ENCODE measurements at regions not wholly inside any gene's neighbourhood (a gene's known extent, or its start where the extent isn't known, plus 50 kb on each side); places are given as distances from the start of the nearest gene placed in this dataset.

DNA sequence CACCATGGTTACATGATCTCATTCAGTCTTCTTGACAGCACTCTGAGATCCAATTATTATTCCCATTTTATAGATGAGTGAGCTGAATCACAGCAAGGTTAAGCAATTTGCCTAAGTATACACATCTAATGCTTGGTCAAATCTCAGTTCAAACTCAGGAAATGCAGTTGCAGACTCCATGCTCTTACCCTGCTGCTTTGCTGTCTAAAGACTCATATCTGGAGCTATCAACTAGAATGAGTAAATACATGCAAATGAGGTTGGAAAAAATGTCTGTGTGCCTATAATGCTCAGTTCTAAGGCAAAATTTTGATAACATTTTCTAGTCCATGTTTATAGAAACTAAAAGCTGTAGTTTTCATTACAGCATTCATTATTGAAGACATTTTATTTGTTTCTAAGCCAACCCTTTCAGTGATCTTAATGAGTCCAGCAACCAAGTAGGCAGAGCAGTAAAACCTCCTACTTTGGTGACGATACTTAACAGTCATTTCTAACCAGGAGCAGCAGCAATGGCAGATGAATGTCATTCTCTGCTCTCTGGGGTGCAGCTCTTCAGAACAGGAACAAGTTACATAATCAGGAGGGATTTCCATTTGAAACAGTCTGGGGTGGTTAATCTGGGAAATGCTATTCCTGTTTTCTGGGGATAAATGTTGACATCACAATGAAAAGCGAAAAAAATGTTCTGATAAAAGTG is 396.8 kb upstream of the UBE2E3 start:
- Histone ChIP-seq H3K27me3 (no peaks in the 10 kb centered on the region), H3K27ac (no peak overlapping the region), H3K4me1 (no peaks in the 10 kb centered on the region), H3K4me3 (no peak overlapping the region), H3K36me3 (no peaks in the 10 kb centered on the region), H3K9me3 (no peaks in the 10 kb centered on the region)
- WGBS, 2 donors = 68 to 83% methylated on average over 2 of the region's 2 CpGs
- TF ChIP-seq, protein P1, sequence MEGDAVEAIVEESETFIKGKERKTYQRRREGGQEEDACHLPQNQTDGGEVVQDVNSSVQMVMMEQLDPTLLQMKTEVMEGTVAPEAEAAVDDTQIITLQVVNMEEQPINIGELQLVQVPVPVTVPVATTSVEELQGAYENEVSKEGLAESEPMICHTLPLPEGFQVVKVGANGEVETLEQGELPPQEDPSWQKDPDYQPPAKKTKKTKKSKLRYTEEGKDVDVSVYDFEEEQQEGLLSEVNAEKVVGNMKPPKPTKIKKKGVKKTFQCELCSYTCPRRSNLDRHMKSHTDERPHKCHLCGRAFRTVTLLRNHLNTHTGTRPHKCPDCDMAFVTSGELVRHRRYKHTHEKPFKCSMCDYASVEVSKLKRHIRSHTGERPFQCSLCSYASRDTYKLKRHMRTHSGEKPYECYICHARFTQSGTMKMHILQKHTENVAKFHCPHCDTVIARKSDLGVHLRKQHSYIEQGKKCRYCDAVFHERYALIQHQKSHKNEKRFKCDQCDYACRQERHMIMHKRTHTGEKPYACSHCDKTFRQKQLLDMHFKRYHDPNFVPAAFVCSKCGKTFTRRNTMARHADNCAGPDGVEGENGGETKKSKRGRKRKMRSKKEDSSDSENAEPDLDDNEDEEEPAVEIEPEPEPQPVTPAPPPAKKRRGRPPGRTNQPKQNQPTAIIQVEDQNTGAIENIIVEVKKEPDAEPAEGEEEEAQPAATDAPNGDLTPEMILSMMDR (IDR thresholded peaks at IDR 0.05) = no peak
- FAIRE-seq (no peak), ATAC-seq (no peak), DNase-seq (no peak)
- intact Hi-C loops (cut with DNase I) = no loop called here

DNA sequence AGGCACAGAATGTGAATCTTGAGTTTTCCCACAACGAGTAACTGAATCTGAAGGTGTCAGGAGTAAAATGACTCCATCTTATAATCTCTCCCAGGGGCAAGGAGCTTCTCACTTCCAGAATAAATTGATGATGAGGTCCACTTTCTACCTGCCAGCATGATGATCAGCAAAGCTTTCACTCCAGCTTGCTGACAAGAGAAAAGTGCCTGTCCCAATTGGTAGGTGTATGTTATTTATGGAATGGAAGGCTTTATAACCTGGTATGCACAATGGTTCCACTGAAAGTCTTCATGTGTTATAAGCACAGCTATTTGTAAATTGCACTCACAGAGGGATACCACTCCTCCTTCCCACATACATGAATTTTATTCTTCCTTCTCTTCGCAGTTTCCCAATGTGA is 401.0 kb upstream of the UBE2E3 start:
- ATAC-seq (no peak), DNase-seq (no peak), FAIRE-seq (no peak)
- H3K4me3 ChIP-seq = no peak overlapping the region
- 44 to 59% methylated on average over 2 of the region's 2 CpGs for WGBS, 2 donors
- H3K4me1 ChIP-seq = no peaks in the 10 kb centered on the region
- no peak overlapping the region for H3K27ac ChIP-seq
- intact Hi-C loops (cut with DNase I) = no loop called here
- H3K27me3 ChIP-seq = no peaks in the 10 kb centered on the region
- H3K36me3 ChIP-seq = no peaks in the 10 kb centered on the region
- TF ChIP-seq, protein P1 (IDR thresholded peaks at IDR 0.05) = no peak
- no peaks in the 10 kb centered on the region for H3K9me3 ChIP-seq

DNA sequence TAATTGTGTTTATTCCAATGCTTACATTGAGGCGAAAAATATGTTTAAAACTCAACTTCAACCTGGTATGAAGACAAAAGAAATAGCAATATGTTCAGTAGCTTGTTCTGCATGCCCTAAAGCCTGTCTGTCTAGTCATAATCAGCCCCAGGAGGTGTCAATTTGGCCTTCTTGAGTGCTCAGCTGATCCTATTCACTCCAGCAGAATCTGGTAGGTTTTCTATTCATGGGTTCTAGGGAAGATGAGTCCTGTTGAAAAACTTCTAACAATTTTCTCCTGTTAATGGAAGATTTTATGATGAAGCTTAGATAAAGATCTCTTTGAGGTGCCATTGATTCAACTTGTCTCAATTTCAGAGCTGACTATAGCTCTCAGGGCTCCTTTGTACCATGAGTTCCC is 402.0 kb upstream of the UBE2E3 start:
- no peaks in the 10 kb centered on the region for H3K36me3 ChIP-seq
- ATAC-seq = no peak
- intact Hi-C loops (cut with DNase I) = no loop called here
- H3K9me3 ChIP-seq = no peaks in the 10 kb centered on the region
- no peak overlapping the region for H3K4me3 ChIP-seq
- no peaks in the 10 kb centered on the region for H3K27me3 ChIP-seq
- H3K4me1 ChIP-seq = no peaks in the 10 kb centered on the region
- WGBS, 2 donors = 63 to 70% methylated on average over 1 of the region's 1 CpG
- no peak for FAIRE-seq
- no peak overlapping the region for H3K27ac ChIP-seq
- no peak for DNase-seq
- TF ChIP-seq, protein P1 (IDR thresholded peaks at IDR 0.05) = no peak

DNA sequence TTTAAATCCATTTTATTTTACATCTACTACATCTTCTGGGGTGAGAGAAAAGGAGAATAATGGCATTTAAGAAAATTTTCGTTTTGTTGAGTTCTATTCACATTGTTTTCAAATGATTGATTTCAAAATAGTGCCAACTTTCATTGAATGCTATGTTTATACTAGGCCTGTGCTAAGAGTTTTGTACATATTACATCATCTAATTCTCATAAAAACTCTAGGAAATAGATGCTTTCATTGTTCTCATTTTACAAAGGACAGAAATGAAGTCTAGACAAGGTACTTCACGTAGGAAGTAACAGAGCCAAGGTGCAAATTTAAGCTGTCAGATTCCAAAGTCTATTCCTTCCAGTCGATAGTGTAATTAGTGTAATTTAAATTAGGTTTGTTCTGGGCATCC is 402.8 kb upstream of the UBE2E3 start:
- 30 to 40% methylated on average over 3 of the region's 3 CpGs for WGBS, 2 donors
- FAIRE-seq (no peak), ATAC-seq (no peak), DNase-seq (no peak)
- Histone ChIP-seq H3K36me3 (no peaks in the 10 kb centered on the region), H3K27ac (no peak overlapping the region), H3K4me1 (no peaks in the 10 kb centered on the region), H3K9me3 (no peaks in the 10 kb centered on the region), H3K4me3 (no peak overlapping the region), H3K27me3 (no peaks in the 10 kb centered on the region)
- intact Hi-C loops (cut with DNase I) = no loop called here
- TF ChIP-seq, protein P1 (IDR thresholded peaks at IDR 0.05) = no peak

DNA sequence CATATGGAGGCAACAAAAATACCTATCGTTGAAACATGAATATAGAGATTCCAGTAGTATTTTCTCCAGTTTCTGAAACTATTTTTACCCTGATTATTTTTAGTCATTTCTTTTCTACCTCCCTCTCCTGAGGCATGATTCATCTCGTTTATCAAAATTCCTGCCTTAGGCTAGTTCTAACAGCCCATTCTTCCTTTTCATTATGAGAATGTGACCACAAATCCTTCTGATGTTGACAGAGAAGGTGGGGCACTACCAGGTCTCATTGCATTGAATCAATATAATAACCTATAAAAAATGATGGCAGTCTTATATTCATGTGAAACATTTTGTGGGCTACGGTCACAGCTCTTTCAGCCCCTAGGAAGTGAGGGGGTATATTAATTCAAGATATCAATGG is 406.5 kb upstream of the UBE2E3 start:
- TF ChIP-seq, protein P1 (IDR thresholded peaks at IDR 0.05) = no peak
- H3K9me3 ChIP-seq = no peaks in the 10 kb centered on the region
- 51 to 61% methylated on average over 3 of the region's 3 CpGs for WGBS, 2 donors
- no peak overlapping the region for H3K4me3 ChIP-seq
- no peaks in the 10 kb centered on the region for H3K36me3 ChIP-seq
- no peak for FAIRE-seq
- no peak for DNase-seq
- no peaks in the 10 kb centered on the region for H3K4me1 ChIP-seq
- intact Hi-C loops (cut with DNase I) = no loop called here
- no peak overlapping the region for H3K27ac ChIP-seq
- no peaks in the 10 kb centered on the region for H3K27me3 ChIP-seq
- ATAC-seq = no peak
